GM19452 (cell line): ENCODE measurements at regions not wholly inside any gene's neighbourhood (a gene's known extent, or its start where the extent isn't known, plus 50 kb on each side); places are given as distances from the start of the nearest gene placed in this dataset.

Experiments used
- ATAC-seq: cut with Tn5 transposase; IDR thresholded peaks from one replicate; pipeline ENCODE4 v1.9.1; 2021; ENCODE audit not compliant: unreplicated experiment

GRCh38 chr7:49367072-49367471 is 406.4 kb upstream of the VWC2 start:
- no peak for ATAC-seq

- ATAC-seq = no peak
Observed at GRCh38 chr7:49371771-49372170, 401.7 kb upstream of the VWC2 start.

- no peak for ATAC-seq
Observed at GRCh38 chr7:49376817-49377375, 396.5 kb upstream of the VWC2 start.

GRCh38 chr7:49386792-49387191 is 386.6 kb upstream of the VWC2 start:
- no peak for ATAC-seq

GRCh38 chr7:49389871-49390479 is 383.5 kb upstream of the VWC2 start:
- ATAC-seq = no peak

GRCh38 chr7:49396229-49396628 is 377.2 kb upstream of the VWC2 start:
- no peak for ATAC-seq

GRCh38 chr7:49397750-49398149 is 375.7 kb upstream of the VWC2 start:
- no peak for ATAC-seq

- ATAC-seq = no peak
Observed at GRCh38 chr7:49398236-49398635, 375.2 kb upstream of the VWC2 start.

- no peak for ATAC-seq
Observed at GRCh38 chr7:49398746-49399145, 374.7 kb upstream of the VWC2 start.

- no peak for ATAC-seq
Observed at GRCh38 chr7:49400891-49401550, 372.4 kb upstream of the VWC2 start.

- ATAC-seq = no peak
Observed at GRCh38 chr7:49403844-49404243, 369.6 kb upstream of the VWC2 start.

- ATAC-seq = no peak
Observed at GRCh38 chr7:49407205-49407604, 366.2 kb upstream of the VWC2 start.

GRCh38 chr7:49417034-49417433 is 356.4 kb upstream of the VWC2 start:
- no peak for ATAC-seq

- ATAC-seq = no peak
Observed at GRCh38 chr7:49418963-49419362, 354.5 kb upstream of the VWC2 start.

GRCh38 chr7:49422564-49422963 is 350.9 kb upstream of the VWC2 start:
- ATAC-seq = no peak

- ATAC-seq = no peak
Observed at GRCh38 chr7:49424109-49424508, 349.3 kb upstream of the VWC2 start.

- no peak for ATAC-seq
Observed at GRCh38 chr7:49425277-49425818, 348.1 kb upstream of the VWC2 start.

- no peak for ATAC-seq
Observed at GRCh38 chr7:49432254-49432653, 341.2 kb upstream of the VWC2 start.

GRCh38 chr7:49433794-49434193 is 339.6 kb upstream of the VWC2 start:
- ATAC-seq = no peak

- ATAC-seq = no peak
Observed at GRCh38 chr7:49434846-49435245, 338.6 kb upstream of the VWC2 start.

- no peak for ATAC-seq
Observed at GRCh38 chr7:49438281-49438680, 335.2 kb upstream of the VWC2 start.

GRCh38 chr7:49443515-49443914 is 329.9 kb upstream of the VWC2 start:
- ATAC-seq = no peak
